HG03045 (cell line): ENCODE measurements at regions not wholly inside any gene's neighbourhood (a gene's known extent, or its start where the extent isn't known, plus 50 kb on each side); places are given as distances from the start of the nearest gene placed in this dataset.
"Not testable (repeated sequence)": the region's sequence is repeated elsewhere in the genome, so short reads cannot be mapped to it uniquely, and the experiment has no call there.

Source experiments
- ATAC-seq: cut with Tn5 transposase; IDR thresholded peaks from one replicate; pipeline ENCODE4 v1.9.1; 2021; ENCODE audit warnings: mild to moderate bottlenecking, moderate library complexity; ENCODE audit not compliant: unreplicated experiment

- no peak for ATAC-seq
Measured at GRCh38 chr9:82431121-82431520, 442.5 kb downstream of the SPATA31D1 start.

GRCh38 chr9:82433290-82433931, 444.8 kb downstream of the SPATA31D1 start:
- not testable (repeated sequence) for ATAC-seq

- ATAC-seq = no peak
Measured at GRCh38 chr9:82436475-82436874, 447.9 kb downstream of the SPATA31D1 start.

- ATAC-seq = not testable (repeated sequence)
Measured at GRCh38 chr9:82437183-82437582, 448.6 kb downstream of the SPATA31D1 start.

- ATAC-seq = no peak
Measured at GRCh38 chr9:82438581-82438980, 450.0 kb downstream of the SPATA31D1 start.

GRCh38 chr9:82443312-82443711, 454.7 kb downstream of the SPATA31D1 start:
- no peak for ATAC-seq

GRCh38 chr9:82445556-82445955, 457.0 kb downstream of the SPATA31D1 start:
- no peak for ATAC-seq

- no peak for ATAC-seq
Measured at GRCh38 chr9:82447343-82447742, 458.8 kb downstream of the SPATA31D1 start.

- ATAC-seq = no peak
Measured at GRCh38 chr9:82449986-82450385, 461.4 kb downstream of the SPATA31D1 start.

- no peak for ATAC-seq
Measured at GRCh38 chr9:82454509-82455190, 466.1 kb downstream of the SPATA31D1 start.

GRCh38 chr9:82456642-82457041, 468.1 kb downstream of the SPATA31D1 start:
- ATAC-seq = no peak

- no peak for ATAC-seq
Measured at GRCh38 chr9:82457298-82457697, 468.7 kb downstream of the SPATA31D1 start.

GRCh38 chr9:82457891-82458290, 469.3 kb downstream of the SPATA31D1 start:
- ATAC-seq = no peak

- no peak for ATAC-seq
Measured at GRCh38 chr9:82458296-82458695, 469.7 kb downstream of the SPATA31D1 start.

GRCh38 chr9:82466616-82467260, 478.2 kb downstream of the SPATA31D1 start:
- no peak for ATAC-seq

GRCh38 chr9:82467436-82467835, 478.9 kb downstream of the SPATA31D1 start:
- no peak for ATAC-seq

- ATAC-seq = no peak
Measured at GRCh38 chr9:82474235-82474634, 485.7 kb downstream of the SPATA31D1 start.

GRCh38 chr9:82475584-82476301, 487.2 kb downstream of the SPATA31D1 start:
- no peak for ATAC-seq

- ATAC-seq = no peak
Measured at GRCh38 chr9:82480921-82481320, 492.3 kb downstream of the SPATA31D1 start.

GRCh38 chr9:82487935-82488312, 499.4 kb downstream of the SPATA31D1 start:
- no peak for ATAC-seq
